ENCODE measurements at regions not wholly inside any gene's neighbourhood (a gene's known extent, or its start where the extent isn't known, plus 50 kb on each side); places are given as distances from the start of the nearest gene placed in this dataset.

- DNase-seq (ENCODE audit: low spot score in 2 of 2), result no peak
- no peak for TF ChIP-seq CTCF (IDR thresholded peaks at IDR 0.05)
- no peaks in the 10 kb centered on the region for H3K27me3 ChIP-seq
- no peaks in the 10 kb centered on the region for H3K9me3 ChIP-seq
- no peak overlapping the region for H3K27ac ChIP-seq
- intact Hi-C loops (cut with DNase I), result no loop called here
- no peaks in the 10 kb centered on the region for H3K4me1 ChIP-seq
- H3K36me3 ChIP-seq, result no peaks in the 10 kb centered on the region
- H3K4me3 ChIP-seq, result no peak overlapping the region
These were observed 132.3 kb upstream of the ZBED5 start for GRCh38 chr11:10990160-10990559.

- Histone ChIP-seq H3K4me1 (no peaks in the 10 kb centered on the region), H3K9me3 (no peaks in the 10 kb centered on the region), H3K27me3 (no peaks in the 10 kb centered on the region), H3K27ac (no peak overlapping the region), H3K36me3 (no peaks in the 10 kb centered on the region), H3K4me3 (no peak overlapping the region)
- DNase-seq (ENCODE audit: low spot score in 2 of 2), result no peak
- TF ChIP-seq CTCF (IDR thresholded peaks at IDR 0.05), result no peak
- intact Hi-C loops (cut with DNase I), result no loop called here
These were observed 128.2 kb upstream of the ZBED5 start for GRCh38 chr11:10986006-10986405.

- no peak overlapping the region for H3K27ac ChIP-seq
- intact Hi-C loops (cut with DNase I), result no loop called here
These were observed 126.9 kb upstream of the ZBED5 start for GRCh38 chr11:10984742-10985141.

GRCh38 chr11:10984250-10984649 lies 126.4 kb upstream of the ZBED5 start:
- TF ChIP-seq CTCF (IDR thresholded peaks at IDR 0.05), result no peak

More at GRCh38 chr11:10984742-10985141, 126.9 kb upstream of the ZBED5 start:
- Histone ChIP-seq H3K9me3 (no peaks in the 10 kb centered on the region), H3K27me3 (no peaks in the 10 kb centered on the region), H3K4me3 (no peak overlapping the region), H3K4me1 (no peaks in the 10 kb centered on the region), H3K36me3 (no peaks in the 10 kb centered on the region)
- DNase-seq (ENCODE audit: low spot score in 2 of 2), result no peak
- no peak for TF ChIP-seq CTCF (IDR thresholded peaks at IDR 0.05)

GRCh38 chr11:10982704-10983510 lies 125.1 kb upstream of the ZBED5 start:
- no peaks in the 10 kb centered on the region for H3K36me3 ChIP-seq
- H3K27me3 ChIP-seq, result no peaks in the 10 kb centered on the region
- no peak for TF ChIP-seq CTCF (IDR thresholded peaks at IDR 0.05)
- H3K4me1 ChIP-seq, result no peaks in the 10 kb centered on the region
- no peak for DNase-seq (ENCODE audit: low spot score in 2 of 2)
- H3K4me3 ChIP-seq, result no peak overlapping the region
- intact Hi-C loops (cut with DNase I), result no loop called here
- no peaks in the 10 kb centered on the region for H3K9me3 ChIP-seq
- no peak overlapping the region for H3K27ac ChIP-seq

More at GRCh38 chr11:10984250-10984649, 126.4 kb upstream of the ZBED5 start:
- H3K27ac ChIP-seq, result no peak overlapping the region
- no peaks in the 10 kb centered on the region for H3K9me3 ChIP-seq
- H3K4me3 ChIP-seq, result no peak overlapping the region
- H3K27me3 ChIP-seq, result no peaks in the 10 kb centered on the region
- no peaks in the 10 kb centered on the region for H3K4me1 ChIP-seq
- no peaks in the 10 kb centered on the region for H3K36me3 ChIP-seq
- intact Hi-C loops (cut with DNase I), result no loop called here
- DNase-seq (ENCODE audit: low spot score in 2 of 2), result no peak
